Type B pancreatic cell (in vitro differentiated cells): ENCODE measurements at regions not wholly inside any gene's neighbourhood (a gene's known extent, or its start where the extent isn't known, plus 50 kb on each side); places are given as distances from the start of the nearest gene placed in this dataset.

Source experiments
- DNase-seq: peaks from one replicate; pipeline ENCODE4 v3.0.0; 2021; ENCODE audit warnings: mixed read lengths; ENCODE audit not compliant: unreplicated experiment; ENCODE audit errors: extremely low spot score
- H3K27ac Mint-ChIP-seq: 2 replicates; pipeline ENCODE4 v1.8.0; 2021; ENCODE audit warnings: mild to moderate bottlenecking, mixed read lengths
- H3K27me3 Mint-ChIP-seq: 2 replicates; pipeline ENCODE4 v1.8.0; 2021; ENCODE audit warnings: mixed read lengths
- H3K36me3 Mint-ChIP-seq: 2 replicates; pipeline ENCODE4 v1.8.0; 2021; ENCODE audit warnings: mixed read lengths
- H3K4me1 Mint-ChIP-seq: one replicate; pipeline ENCODE4 v1.8.0; 2021; ENCODE audit warnings: mixed read lengths; ENCODE audit not compliant: unreplicated experiment
- H3K4me3 Mint-ChIP-seq: 2 replicates; pipeline ENCODE4 v1.8.0; 2021; ENCODE audit warnings: mild to moderate bottlenecking, mixed read lengths
- H3K9me3 Mint-ChIP-seq: 2 replicates; pipeline ENCODE4 v1.8.0; 2021; ENCODE audit warnings: mixed read lengths
- CTCF ChIP-seq: fragments of 200-600 bp; sonication (generic); conservative IDR thresholded peaks from 2 replicates; pipeline ENCODE4 v1.5.0; 2021; ENCODE audit warnings: antibody characterized with exemption, mild to moderate bottlenecking

DNA sequence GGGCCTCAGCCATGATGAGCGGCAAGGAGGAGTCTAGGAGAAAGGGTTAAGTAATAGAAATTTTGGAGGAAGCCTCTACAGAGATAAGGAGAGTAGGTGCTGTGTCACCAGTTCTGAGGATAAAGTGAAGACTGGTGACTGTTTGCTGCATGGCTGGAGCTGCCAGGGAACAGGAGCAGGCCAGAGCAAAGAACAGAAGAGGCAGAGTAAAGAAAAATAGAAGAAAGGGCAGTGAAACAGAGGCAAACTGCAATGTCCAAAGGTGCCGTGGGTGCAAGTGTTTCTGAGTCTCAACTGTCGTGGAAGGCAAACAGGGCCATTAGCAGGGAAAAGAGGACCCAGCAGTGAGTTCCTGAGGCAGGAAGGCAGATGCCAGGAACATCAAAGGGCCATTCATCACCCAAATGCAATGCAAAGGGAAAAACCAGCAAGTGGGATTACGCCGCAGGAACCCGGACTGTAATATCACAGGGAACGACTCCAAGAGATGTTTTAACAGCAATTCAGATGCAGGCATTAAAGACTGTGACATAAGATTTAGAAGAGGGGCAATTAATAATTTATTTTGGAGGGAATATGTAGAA is 318.3 kb downstream of the FOXO1 start:
- no peak for TF ChIP-seq CTCF
- no peak overlapping the region for H3K4me3 Mint-ChIP-seq
- no peaks in the 10 kb centered on the region for H3K9me3 Mint-ChIP-seq
- no peaks in the 10 kb centered on the region for H3K36me3 Mint-ChIP-seq
- peaks cover 68% of the 10 kb centered on the region for H3K4me1 Mint-ChIP-seq
- H3K27ac Mint-ChIP-seq: no peak overlapping the region
- peaks cover 3% of the 10 kb centered on the region for H3K27me3 Mint-ChIP-seq
- no peak for DNase-seq

DNA sequence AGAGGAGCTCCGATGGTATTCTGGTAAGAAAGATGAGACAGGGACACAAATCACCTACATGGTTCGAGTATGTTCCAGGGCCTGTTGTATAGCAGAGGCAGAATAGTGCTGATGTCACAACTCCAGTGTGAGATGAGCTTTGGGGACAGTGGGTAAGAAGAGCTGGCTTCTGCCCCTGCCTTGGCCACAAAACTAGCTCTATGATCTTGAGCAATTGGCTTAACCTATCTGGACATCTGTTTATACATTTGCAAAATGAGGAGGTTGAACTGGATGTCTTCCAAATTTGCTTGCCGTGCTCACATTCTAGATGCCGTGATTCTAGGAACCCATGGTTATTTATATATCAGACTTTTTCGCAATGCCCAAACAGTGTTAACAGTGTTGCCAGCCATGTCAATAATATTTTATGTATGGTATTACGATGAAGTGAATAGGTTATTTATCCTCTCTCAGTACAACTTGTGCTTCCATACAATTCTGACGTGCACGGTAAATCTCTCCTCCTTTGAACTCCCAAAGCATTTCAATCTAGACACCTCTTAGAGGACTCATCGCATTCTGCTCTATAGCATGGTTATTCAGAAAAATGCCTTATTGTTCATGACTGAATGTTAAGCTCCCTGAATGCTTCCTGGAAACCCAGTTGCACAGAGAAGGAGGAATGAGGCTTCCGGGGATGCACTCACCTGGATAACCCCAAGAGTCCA is 316.0 kb downstream of the FOXO1 start:
- Mint-ChIP-seq H3K9me3 (no peaks in the 10 kb centered on the region), H3K36me3 (no peaks in the 10 kb centered on the region), H3K4me3 (no peak overlapping the region), H3K27me3 (peaks cover 3% of the 10 kb centered on the region), H3K4me1 (peaks cover 56% of the 10 kb centered on the region), H3K27ac (no peak overlapping the region)
- TF ChIP-seq CTCF: no peak
- DNase-seq: no peak

DNA sequence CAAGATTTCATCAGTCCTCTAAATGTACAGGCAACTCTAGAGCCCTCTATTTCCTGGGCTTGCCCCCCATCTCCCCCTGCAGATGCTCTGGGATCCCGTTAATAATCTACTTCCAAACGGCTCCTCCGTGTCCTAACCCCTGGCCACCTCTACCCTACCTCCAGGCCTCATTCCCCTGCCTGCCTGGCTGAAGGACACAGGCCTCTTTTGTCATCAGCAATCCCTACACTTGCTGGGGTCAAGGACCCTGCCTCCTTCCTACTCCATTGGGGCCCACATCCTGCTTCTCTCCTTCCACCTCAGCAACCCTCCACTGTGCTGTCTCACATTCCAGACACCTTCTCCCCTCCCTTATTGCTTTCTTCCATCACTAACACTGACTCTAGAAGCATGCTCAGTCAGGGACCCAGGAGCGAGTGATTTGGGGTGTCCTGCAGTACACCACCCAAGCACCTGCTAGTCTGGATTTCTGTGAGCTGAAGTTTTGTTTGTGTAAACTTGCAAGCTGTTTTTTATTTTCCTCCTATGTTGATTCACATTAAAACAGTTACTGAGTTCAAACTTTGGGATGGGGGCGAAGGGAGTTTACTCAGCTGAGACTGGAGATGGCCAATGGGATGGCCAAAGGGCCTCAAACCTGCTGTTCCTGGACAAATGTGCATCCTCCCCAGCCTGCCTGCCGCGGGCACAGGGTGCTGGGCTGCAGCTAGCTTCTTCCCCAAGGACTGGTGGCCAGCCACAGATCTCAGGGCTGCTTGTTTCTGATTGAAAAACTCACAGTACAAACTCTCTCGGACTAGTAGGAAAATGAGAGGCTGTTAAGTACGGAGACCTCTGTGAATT is 314.7 kb downstream of the FOXO1 start:
- DNase-seq: no peak
- no peak for TF ChIP-seq CTCF
- peaks cover 3% of the 10 kb centered on the region for H3K27me3 Mint-ChIP-seq
- H3K27ac Mint-ChIP-seq: no peak overlapping the region
- H3K4me1 Mint-ChIP-seq: peaks cover 54% of the 10 kb centered on the region
- no peak overlapping the region for H3K4me3 Mint-ChIP-seq
- no peaks in the 10 kb centered on the region for H3K9me3 Mint-ChIP-seq
- no peaks in the 10 kb centered on the region for H3K36me3 Mint-ChIP-seq

DNA sequence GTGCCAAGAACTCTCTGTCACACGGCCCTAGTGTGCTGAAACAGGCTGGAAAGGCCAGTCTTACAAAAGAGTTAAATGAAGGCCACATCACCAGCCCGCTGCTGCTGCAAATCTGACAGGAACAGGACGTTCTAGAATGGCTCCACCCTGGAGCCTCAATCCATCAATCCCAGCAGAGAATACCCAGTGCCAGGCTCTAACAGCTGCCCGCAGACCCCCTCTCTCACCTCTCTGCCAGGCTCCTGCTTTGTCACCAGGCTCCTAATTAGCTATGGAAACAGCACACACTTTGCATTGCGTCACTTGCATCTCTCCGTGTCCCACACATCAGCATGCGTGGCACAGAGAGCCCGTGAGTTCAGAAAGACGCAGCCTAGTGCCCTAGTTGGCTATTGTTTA is 314.1 kb downstream of the FOXO1 start:
- H3K27me3 Mint-ChIP-seq: peaks cover 3% of the 10 kb centered on the region
- peaks cover 54% of the 10 kb centered on the region for H3K4me1 Mint-ChIP-seq
- no peak for DNase-seq
- H3K27ac Mint-ChIP-seq: no peak overlapping the region
- no peaks in the 10 kb centered on the region for H3K9me3 Mint-ChIP-seq
- H3K36me3 Mint-ChIP-seq: no peaks in the 10 kb centered on the region
- no peak for TF ChIP-seq CTCF
- H3K4me3 Mint-ChIP-seq: no peak overlapping the region

DNA sequence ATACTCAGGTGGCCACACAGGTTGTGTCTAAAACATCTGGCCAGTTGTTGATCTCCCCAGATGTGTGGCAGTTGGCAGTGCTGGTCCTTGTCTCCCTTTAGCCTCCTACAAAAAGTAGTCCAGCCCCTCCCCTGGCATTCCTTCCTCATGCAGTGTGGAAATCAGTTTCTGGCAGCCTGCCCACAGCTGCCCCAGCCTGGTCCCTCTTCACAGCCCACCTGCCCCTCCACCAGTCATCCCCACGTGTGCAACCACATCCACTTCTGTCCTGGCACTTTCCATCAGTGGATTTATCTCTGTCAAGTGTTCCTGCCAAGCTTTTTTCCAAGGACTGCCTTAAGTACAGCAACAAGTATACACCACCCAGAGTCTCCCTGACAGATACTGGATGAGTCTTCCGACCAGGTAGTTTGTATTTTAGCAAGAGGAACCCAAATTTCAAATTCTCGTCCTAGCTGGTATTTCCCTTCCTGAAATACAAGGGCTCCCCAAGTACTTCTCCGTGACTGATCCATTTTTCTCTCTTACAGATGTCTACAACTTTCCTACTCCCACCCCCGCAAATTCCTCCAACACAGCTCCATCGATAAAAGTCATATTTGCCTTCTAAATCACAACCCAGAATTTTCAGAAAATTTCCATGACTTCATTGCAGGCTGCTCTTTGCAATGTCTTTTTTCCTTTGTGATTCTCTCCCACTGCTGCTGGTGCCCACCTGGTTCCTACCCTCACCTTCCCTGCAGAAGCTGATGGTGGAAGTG is 313.5 kb downstream of the FOXO1 start:
- Mint-ChIP-seq H3K4me3 (no peak overlapping the region), H3K27ac (no peak overlapping the region), H3K36me3 (no peaks in the 10 kb centered on the region), H3K9me3 (no peaks in the 10 kb centered on the region), H3K27me3 (peaks cover 3% of the 10 kb centered on the region), H3K4me1 (peaks cover 51% of the 10 kb centered on the region)
- TF ChIP-seq CTCF: no peak
- DNase-seq: no peak
